GM10248 (cell line): ENCODE measurements at regions not wholly inside any gene's neighbourhood (a gene's known extent, or its start where the extent isn't known, plus 50 kb on each side); places are given as distances from the start of the nearest gene placed in this dataset.

Source experiments
- CTCF ChIA-PET: fragments of 300-600 bp; sonication (Branson Sonifier 250); formaldehyde crosslinking; extraction: SDS; loops from one replicate; lab custom pipeline; 2021; ENCODE audit warnings: antibody characterized with exemption; lab: Yijun Ruan, JAX
- POLR2A ChIA-PET: fragments of 350-650 bp; sonication (Branson Sonifier 250); formaldehyde crosslinking; extraction: SDS; loops from one replicate; lab custom pipeline; 2020; ENCODE audit warnings: antibody characterized with exemption; lab: Yijun Ruan, JAX
- DNase-seq: peaks from one replicate; pipeline ENCODE4 v3.0.0; 2012; ENCODE audit errors: extremely low spot score
- CTCF ChIP-seq: IDR thresholded peaks from 2 replicates; pipeline ENCODE4 v1.5.1; 2012; ENCODE audit warnings: mild to moderate bottlenecking, low read depth; ENCODE audit errors: extremely low read depth, missing control alignments, control extremely low read depth

- no peak for DNase-seq
- TF ChIP-seq CTCF, result no peak
- ChIA-PET POLR2A (no interaction called here), CTCF (no interaction called here)
Observed at GRCh38 chr5:3182133-3182876, 413.3 kb upstream of the IRX1 start.

- DNase-seq, result no peak
- no peak for TF ChIP-seq CTCF
- ChIA-PET CTCF (no interaction called here), POLR2A (no interaction called here)
Observed at GRCh38 chr5:3181671-3182070, 414.0 kb upstream of the IRX1 start.

GRCh38 chr5:3180636-3181035, 415.0 kb upstream of the IRX1 start:
- ChIA-PET CTCF (no interaction called here), POLR2A (no interaction called here)
- TF ChIP-seq CTCF, result no peak
- DNase-seq, result no peak

- POLR2A ChIA-PET, result no interaction called here
- DNase-seq, result no peak
- TF ChIP-seq CTCF, result no peak
- CTCF ChIA-PET, result no interaction called here
Observed at GRCh38 chr5:3179220-3179619, 416.4 kb upstream of the IRX1 start.

GRCh38 chr5:3177338-3177737, 418.3 kb upstream of the IRX1 start:
- no peak for TF ChIP-seq CTCF
- ChIA-PET POLR2A (no interaction called here), CTCF (no interaction called here)
- no peak for DNase-seq

GRCh38 chr5:3175416-3175815, 420.2 kb upstream of the IRX1 start:
- no peak for DNase-seq
- ChIA-PET POLR2A (no interaction called here), CTCF (no interaction called here)
- TF ChIP-seq CTCF, result no peak
